ENCODE measurements at regions not wholly inside any gene's neighbourhood (a gene's known extent, or its start where the extent isn't known, plus 50 kb on each side); places are given as distances from the start of the nearest gene placed in this dataset.
A peak's percentile ranks its signal among the peaks of the same experiment; 100 is the strongest.

DNA sequence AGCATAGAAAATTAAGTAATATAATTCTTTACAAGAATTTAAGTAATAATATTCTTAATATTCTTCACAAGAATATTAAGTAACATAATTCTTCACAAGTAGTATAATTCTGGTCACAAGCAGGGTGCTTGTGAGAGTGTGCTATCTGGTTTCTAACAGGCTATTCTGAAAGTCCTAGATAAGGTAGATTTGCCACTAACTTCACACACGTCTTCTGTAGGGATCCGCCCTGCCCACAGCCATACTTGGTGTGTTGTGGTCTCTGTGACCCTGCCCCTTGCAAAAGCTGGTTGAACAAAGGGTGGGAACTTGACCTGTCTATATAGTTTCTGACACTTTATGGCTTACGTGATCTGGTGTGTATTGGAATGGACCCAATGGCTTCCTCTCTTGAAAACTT is 253.4 kb upstream of the MDFIC2 start:
- DNase-seq (no peak), ATAC-seq (replicated peaks) (no peak)
- H3K27ac Mint-ChIP-seq, result no peak overlapping the region
- H3K9me3 Mint-ChIP-seq, result no peaks in the 10 kb centered on the region
- H3K4me3 Mint-ChIP-seq, result no peak overlapping the region
- H3K36me3 Mint-ChIP-seq (ENCODE audit: insufficient read depth), result no peaks in the 10 kb centered on the region
- peaks cover 6 to 47% of the 10 kb centered on the region in 2 donors for H3K27me3 Mint-ChIP-seq
- H3K4me1 Mint-ChIP-seq (ENCODE audit: low read depth in 2 of 2), result no peaks in the 10 kb centered on the region

GRCh38 chr3:70564552-70564951 is 252.1 kb upstream of the MDFIC2 start:
- H3K27me3 Mint-ChIP-seq, result peaks cover 6 to 40% of the 10 kb centered on the region in 2 donors
- H3K4me1 Mint-ChIP-seq (ENCODE audit: low read depth in 2 of 2), result no peaks in the 10 kb centered on the region
- H3K4me3 Mint-ChIP-seq, result no peak overlapping the region
- DNase-seq, result no peak
- no peaks in the 10 kb centered on the region for H3K9me3 Mint-ChIP-seq
- no peak for ATAC-seq (replicated peaks)
- no peak overlapping the region for H3K27ac Mint-ChIP-seq
- H3K36me3 Mint-ChIP-seq (ENCODE audit: insufficient read depth), result no peaks in the 10 kb centered on the region

GRCh38 chr3:70561796-70562195 is 249.4 kb upstream of the MDFIC2 start:
- peaks cover 5 to 36% of the 10 kb centered on the region in 2 donors for H3K27me3 Mint-ChIP-seq
- no peak overlapping the region for H3K27ac Mint-ChIP-seq
- no peaks in the 10 kb centered on the region for H3K36me3 Mint-ChIP-seq (ENCODE audit: insufficient read depth)
- H3K4me1 Mint-ChIP-seq (ENCODE audit: low read depth in 2 of 2), result no peaks in the 10 kb centered on the region
- DNase-seq (no peak), ATAC-seq (replicated peaks) (no peak)
- no peak overlapping the region for H3K4me3 Mint-ChIP-seq
- no peaks in the 10 kb centered on the region for H3K9me3 Mint-ChIP-seq

GRCh38 chr3:70558956-70559355 is 246.5 kb upstream of the MDFIC2 start:
- Mint-ChIP-seq H3K9me3 (no peaks in the 10 kb centered on the region), H3K27ac (no peak overlapping the region), H3K27me3 (peaks cover 6 to 17% of the 10 kb centered on the region in 2 donors), H3K4me3 (no peak overlapping the region), H3K4me1 (ENCODE audit: low read depth in 2 of 2) (no peaks in the 10 kb centered on the region), H3K36me3 (ENCODE audit: insufficient read depth) (no peaks in the 10 kb centered on the region)
- ATAC-seq (replicated peaks) (no peak), DNase-seq (no peak)

DNA sequence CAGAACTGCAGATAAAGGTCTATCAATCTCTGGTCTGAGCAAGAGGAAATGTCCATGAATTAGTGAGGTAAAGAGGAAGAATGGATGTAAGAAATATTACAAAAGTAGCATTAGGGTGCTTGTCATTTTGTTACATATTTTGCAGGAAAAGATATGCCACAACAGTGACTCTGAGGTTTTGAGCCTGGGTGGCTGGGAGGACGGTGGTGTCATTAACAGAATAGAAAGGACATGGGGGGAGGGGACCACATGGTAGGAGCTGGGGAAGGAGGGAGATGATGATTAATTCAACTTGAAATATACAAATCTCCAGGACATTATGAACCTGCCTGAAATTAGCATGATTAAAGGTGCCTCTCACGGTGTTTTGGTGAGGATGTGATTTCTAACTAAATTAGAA is 245.5 kb upstream of the MDFIC2 start:
- DNase-seq, result no peak
- peaks cover 6 to 17% of the 10 kb centered on the region in 2 donors for H3K27me3 Mint-ChIP-seq
- no peak overlapping the region for H3K27ac Mint-ChIP-seq
- no peak for ATAC-seq (replicated peaks)
- no peaks in the 10 kb centered on the region for H3K9me3 Mint-ChIP-seq
- no peak overlapping the region for H3K4me3 Mint-ChIP-seq
- no peaks in the 10 kb centered on the region for H3K4me1 Mint-ChIP-seq (ENCODE audit: low read depth in 2 of 2)
- H3K36me3 Mint-ChIP-seq (ENCODE audit: insufficient read depth), result no peaks in the 10 kb centered on the region

DNA sequence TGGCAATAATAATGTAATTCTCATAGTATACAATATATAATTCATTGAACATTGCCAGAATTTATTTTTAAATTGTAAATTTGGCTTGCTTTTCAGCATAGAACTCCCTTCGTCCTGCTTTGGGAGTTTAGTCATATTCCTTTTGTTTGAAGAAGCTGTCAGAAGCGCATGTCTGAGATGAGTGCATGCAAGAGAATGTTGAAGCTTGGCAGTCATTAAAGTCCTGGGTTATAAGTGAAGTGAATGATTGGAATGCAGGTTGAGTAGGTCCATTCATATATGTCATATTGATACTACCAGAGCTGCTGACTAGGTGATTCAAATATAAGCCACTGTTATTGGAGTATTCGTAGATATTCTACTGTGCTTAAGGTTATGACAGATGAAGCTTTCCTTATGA is 243.6 kb upstream of the MDFIC2 start:
- no peaks in the 10 kb centered on the region for H3K4me1 Mint-ChIP-seq (ENCODE audit: low read depth in 2 of 2)
- ATAC-seq (replicated peaks), result no peak
- no peak for DNase-seq

DNA sequence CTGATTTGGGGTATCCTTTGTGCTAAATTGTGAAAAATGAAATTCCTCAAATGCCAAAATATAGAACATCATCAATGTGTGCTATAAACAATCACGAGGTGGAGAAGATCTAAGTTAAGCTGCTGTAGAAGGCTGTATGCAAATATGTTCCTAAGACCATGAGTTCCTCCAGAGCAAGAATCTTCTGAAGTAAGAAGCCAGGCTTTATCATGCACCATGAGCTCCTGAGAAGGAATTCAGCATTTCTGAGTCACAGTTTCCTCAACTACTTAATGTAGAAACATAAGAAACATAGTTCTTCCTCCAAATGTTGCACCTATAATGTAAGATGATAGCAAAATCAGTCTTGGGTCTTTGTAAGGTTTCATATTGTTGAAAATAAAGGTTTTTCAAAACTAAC is 241.7 kb upstream of the MDFIC2 start:
- no peak for DNase-seq
- H3K4me1 Mint-ChIP-seq (ENCODE audit: low read depth in 2 of 2), result no peaks in the 10 kb centered on the region
- H3K36me3 Mint-ChIP-seq (ENCODE audit: insufficient read depth), result no peaks in the 10 kb centered on the region
- H3K4me3 Mint-ChIP-seq, result no peak overlapping the region
- H3K27me3 Mint-ChIP-seq, result peaks cover 30 to 38% of the 10 kb centered on the region in 2 donors
- no peaks in the 10 kb centered on the region for H3K9me3 Mint-ChIP-seq
- ATAC-seq (replicated peaks), result no peak
- H3K27ac Mint-ChIP-seq, result no peak overlapping the region

More for the DNA sequence above, 243.6 kb upstream of the MDFIC2 start:
- Mint-ChIP-seq H3K36me3 (ENCODE audit: insufficient read depth) (no peaks in the 10 kb centered on the region), H3K9me3 (no peaks in the 10 kb centered on the region), H3K27ac (no peak overlapping the region), H3K4me3 (no peak overlapping the region), H3K27me3 (peaks cover 19 to 29% of the 10 kb centered on the region in 2 donors)

DNA sequence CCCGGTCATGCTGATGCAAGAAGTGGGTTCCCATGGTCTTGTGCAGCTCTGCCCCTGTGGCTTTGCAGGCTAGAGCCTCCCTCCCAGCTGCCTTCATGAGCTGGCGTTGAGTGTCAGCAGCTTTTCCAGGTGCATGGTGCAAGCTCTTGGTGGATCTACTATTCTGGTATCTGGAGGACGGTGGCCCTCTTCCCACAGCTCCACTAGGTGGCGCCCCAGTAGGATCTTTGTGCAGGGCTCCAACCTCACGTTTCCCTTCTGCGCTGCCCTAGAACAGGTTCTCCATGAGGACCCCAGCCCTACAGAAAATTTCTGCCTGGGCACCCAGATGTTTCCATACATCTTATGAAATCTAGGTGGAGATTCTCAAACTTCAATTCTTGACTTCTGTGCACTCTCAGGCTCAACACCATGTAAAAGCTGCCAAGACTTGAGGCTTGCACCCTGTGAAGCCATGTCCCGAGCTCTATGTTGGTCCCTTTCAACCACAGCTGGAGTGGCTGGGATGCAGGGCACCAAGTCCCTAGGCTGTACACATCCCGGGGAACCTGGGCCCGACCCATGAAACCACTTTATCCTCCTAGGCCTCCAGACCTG is 238.4 kb upstream of the MDFIC2 start:
- Mint-ChIP-seq H3K9me3 (no peaks in the 10 kb centered on the region), H3K27me3 (peaks cover 20 to 24% of the 10 kb centered on the region in 2 donors), H3K27ac (no peak overlapping the region), H3K4me3 (no peak overlapping the region), H3K4me1 (ENCODE audit: low read depth in 2 of 2) (no peaks in the 10 kb centered on the region), H3K36me3 (ENCODE audit: insufficient read depth) (no peaks in the 10 kb centered on the region)
- ATAC-seq (replicated peaks) (peak; percentile 64), DNase-seq (peak; percentile 54 to 58 (median 56))

DNA sequence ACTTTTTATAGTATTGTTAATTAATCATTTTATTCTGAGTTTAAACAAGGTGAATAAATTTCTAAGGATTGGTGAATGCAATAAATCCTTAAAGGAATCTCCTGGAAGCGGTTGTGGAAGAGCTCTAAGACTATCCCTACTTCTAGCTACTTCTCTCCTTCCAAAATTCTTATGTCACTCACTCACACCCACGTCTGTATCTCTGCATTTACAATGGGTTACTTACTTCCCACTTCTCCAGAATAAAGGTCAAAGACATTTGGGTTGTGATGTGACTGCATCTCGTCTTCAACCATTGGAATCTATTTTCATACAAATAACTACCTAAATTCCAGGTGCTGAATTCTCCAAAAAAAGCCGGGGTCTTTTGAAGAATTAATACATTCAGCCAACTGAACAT is 234.2 kb upstream of the MDFIC2 start:
- H3K9me3 Mint-ChIP-seq, result no peaks in the 10 kb centered on the region
- H3K27ac Mint-ChIP-seq, result no peak overlapping the region
- ATAC-seq (replicated peaks) (no peak), DNase-seq (no peak)
- H3K4me3 Mint-ChIP-seq, result no peak overlapping the region
- H3K4me1 Mint-ChIP-seq (ENCODE audit: low read depth in 2 of 2), result no peaks in the 10 kb centered on the region
- no peaks in the 10 kb centered on the region for H3K36me3 Mint-ChIP-seq (ENCODE audit: insufficient read depth)
- H3K27me3 Mint-ChIP-seq, result peaks cover 29 to 40% of the 10 kb centered on the region in 2 donors

- ATAC-seq (replicated peaks), result no peak
- Mint-ChIP-seq H3K4me3 (no peak overlapping the region), H3K9me3 (no peaks in the 10 kb centered on the region), H3K27me3 (peaks cover 18 to 45% of the 10 kb centered on the region in 2 donors), H3K27ac (no peak overlapping the region), H3K36me3 (ENCODE audit: insufficient read depth) (no peaks in the 10 kb centered on the region), H3K4me1 (ENCODE audit: low read depth in 2 of 2) (no peaks in the 10 kb centered on the region)
- no peak for DNase-seq
These were observed 231.1 kb upstream of the MDFIC2 start for GRCh38 chr3:70543493-70543892.

GRCh38 chr3:70539908-70540307 is 227.5 kb upstream of the MDFIC2 start:
- Mint-ChIP-seq H3K36me3 (ENCODE audit: insufficient read depth) (no peaks in the 10 kb centered on the region), H3K27ac (no peak overlapping the region), H3K9me3 (no peaks in the 10 kb centered on the region), H3K4me3 (no peak overlapping the region), H3K27me3 (peaks cover 32 to 69% of the 10 kb centered on the region in 2 donors), H3K4me1 (ENCODE audit: low read depth in 2 of 2) (no peaks in the 10 kb centered on the region)
- no peak for ATAC-seq (replicated peaks)
- no peak for DNase-seq

DNA sequence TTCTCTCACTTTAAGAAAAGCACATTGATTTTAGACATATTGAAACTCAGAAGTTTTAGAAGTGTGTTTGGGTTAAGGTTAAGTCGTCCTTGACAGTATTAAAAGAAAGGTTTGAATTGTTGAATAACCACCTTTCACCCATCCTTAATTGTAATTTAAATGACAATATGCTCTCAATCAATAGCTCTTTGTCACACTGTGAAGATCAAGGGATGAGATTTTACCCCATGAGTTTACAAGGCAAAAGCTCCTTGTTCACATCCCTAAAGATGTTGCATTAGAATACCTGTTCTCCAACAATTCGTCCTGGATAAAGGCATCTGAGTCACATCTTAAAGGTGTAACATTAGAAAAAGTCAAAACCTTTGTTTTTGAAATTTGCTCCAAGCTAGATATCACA is 220.4 kb upstream of the MDFIC2 start:
- Mint-ChIP-seq H3K36me3 (ENCODE audit: insufficient read depth) (no peaks in the 10 kb centered on the region), H3K27me3 (peaks cover 26 to 42% of the 10 kb centered on the region in 2 donors), H3K4me3 (no peak overlapping the region), H3K9me3 (no peaks in the 10 kb centered on the region), H3K4me1 (ENCODE audit: low read depth in 2 of 2) (no peaks in the 10 kb centered on the region), H3K27ac (no peak overlapping the region)
- no peak for DNase-seq
- ATAC-seq (replicated peaks), result no peak

DNA sequence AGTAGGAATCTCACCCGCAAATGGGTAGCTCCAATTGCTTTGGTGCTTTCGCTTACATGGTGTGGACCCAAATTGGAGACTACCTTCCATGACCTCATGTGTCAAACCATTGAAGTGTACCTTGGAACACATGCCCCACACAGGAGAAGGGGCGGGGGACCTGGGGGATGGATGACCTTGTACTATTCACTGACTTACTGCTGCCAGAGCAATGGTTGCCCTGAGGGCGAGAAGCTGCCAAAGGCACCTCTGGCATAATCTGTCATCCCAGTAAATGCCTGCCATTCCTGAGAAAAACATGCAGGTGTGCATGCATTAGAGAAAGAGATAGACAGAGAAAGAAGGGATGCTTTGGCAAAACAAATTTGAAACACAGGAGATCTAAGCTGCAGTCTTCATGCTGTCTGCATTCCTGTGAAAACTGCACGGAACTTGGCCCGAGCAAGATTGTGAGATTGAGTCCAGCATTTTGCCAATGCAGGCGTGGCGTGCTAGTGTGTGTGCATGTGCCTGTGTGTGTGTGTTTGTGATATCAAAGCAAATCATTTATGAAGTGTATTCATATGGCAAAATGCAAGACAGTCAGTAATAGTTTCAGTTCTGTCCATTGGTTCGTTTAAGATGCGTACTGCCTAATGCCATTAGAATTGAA is 219.5 kb upstream of the MDFIC2 start:
- Mint-ChIP-seq H3K4me1 (ENCODE audit: low read depth in 2 of 2) (no peaks in the 10 kb centered on the region), H3K27ac (no peak overlapping the region), H3K36me3 (ENCODE audit: insufficient read depth) (no peaks in the 10 kb centered on the region), H3K9me3 (no peaks in the 10 kb centered on the region), H3K27me3 (peaks cover 23 to 34% of the 10 kb centered on the region in 2 donors), H3K4me3 (no peak overlapping the region)
- DNase-seq (no peak), ATAC-seq (replicated peaks) (no peak)

DNA sequence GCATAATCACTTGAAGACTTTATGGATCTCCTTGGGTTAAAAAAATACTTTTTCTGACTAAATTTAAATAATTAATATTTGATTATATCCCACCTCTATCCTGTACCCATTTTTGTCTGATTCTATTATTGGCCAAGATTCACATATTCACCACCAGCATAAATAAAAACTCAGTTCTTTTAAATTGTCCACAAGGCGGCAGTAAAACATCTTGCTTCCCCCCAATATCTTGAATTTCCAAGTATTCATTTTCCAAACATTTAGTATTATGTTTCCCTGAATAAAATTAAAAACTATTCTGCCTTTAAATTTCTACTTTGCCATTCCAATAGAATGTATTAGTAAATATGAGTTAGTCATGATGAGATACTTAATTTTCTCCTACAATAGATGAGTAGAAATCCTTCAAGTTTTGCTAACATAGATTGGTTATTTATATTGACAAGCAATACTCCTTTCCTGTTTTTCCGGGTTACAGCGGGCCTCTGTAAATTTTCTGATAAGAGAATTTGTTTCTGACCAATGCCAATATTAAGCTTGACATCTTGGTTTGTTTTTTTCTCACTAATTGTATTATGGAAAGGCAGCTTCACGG is 218.7 kb upstream of the MDFIC2 start:
- ATAC-seq (replicated peaks) (no peak), DNase-seq (no peak)
- H3K4me3 Mint-ChIP-seq, result no peak overlapping the region
- H3K27ac Mint-ChIP-seq, result no peak overlapping the region
- no peaks in the 10 kb centered on the region for H3K4me1 Mint-ChIP-seq (ENCODE audit: low read depth in 2 of 2)
- H3K27me3 Mint-ChIP-seq, result peaks cover 15 to 31% of the 10 kb centered on the region in 2 donors
- H3K36me3 Mint-ChIP-seq (ENCODE audit: insufficient read depth), result no peaks in the 10 kb centered on the region
- H3K9me3 Mint-ChIP-seq, result no peaks in the 10 kb centered on the region
